Bronchial epithelial cell (primary cell): ENCODE measurements at regions not wholly inside any gene's neighbourhood (a gene's known extent, or its start where the extent isn't known, plus 50 kb on each side); places are given as distances from the start of the nearest gene placed in this dataset.

Experiments
- DNase-seq: peaks from one replicate; pipeline ENCODE4 v3.0.0-alpha.2; 2010; ENCODE audit warnings: low read depth
- FAIRE-seq: peaks from 2 replicates; lab custom pipeline; 2011; peaks lifted over from hg19 to GRCh38; lab: Jason Lieb, UNC
- H3K27me3 ChIP-seq: 2 replicates; pipeline ENCODE4 v1.5.1; 2011; ENCODE audit warnings: low read length; ENCODE audit not compliant: control insufficient read depth, insufficient read depth
- H3K36me3 ChIP-seq: 2 replicates; pipeline ENCODE4 v1.5.1; 2011; ENCODE audit warnings: low read length; ENCODE audit not compliant: control insufficient read depth, insufficient read depth
- H3K4me3 ChIP-seq: 2 replicates; pipeline ENCODE4 v1.5.1; 2011; ENCODE audit warnings: mild to moderate bottlenecking, low read depth, low read length, control low read depth
- CTCF ChIP-seq: IDR thresholded peaks from 2 replicates; pipeline ENCODE4 v1.5.1; 2011; ENCODE audit warnings: mild to moderate bottlenecking, moderate library complexity, low read length, control low read depth, inconsistent platforms; ENCODE audit not compliant: insufficient read depth, severe bottlenecking

GRCh38 chr9:78767490-78767889, 470.6 kb downstream of the PSAT1 start:
- no peaks in the 10 kb centered on the region for H3K27me3 ChIP-seq
- FAIRE-seq (no peak), DNase-seq (no peak)
- no peaks in the 10 kb centered on the region for H3K36me3 ChIP-seq
- no peak overlapping the region for H3K4me3 ChIP-seq
- no peak for TF ChIP-seq CTCF

- no peak for FAIRE-seq
Measured at GRCh38 chr9:78769690-78770089, 472.8 kb downstream of the PSAT1 start.

GRCh38 chr9:78775211-78775610, 478.3 kb downstream of the PSAT1 start:
- FAIRE-seq (no peak), DNase-seq (no peak)
- Histone ChIP-seq H3K36me3 (no peaks in the 10 kb centered on the region), H3K27me3 (no peaks in the 10 kb centered on the region), H3K4me3 (no peak overlapping the region)
- TF ChIP-seq CTCF, result no peak

More at GRCh38 chr9:78769690-78770089, 472.8 kb downstream of the PSAT1 start:
- Histone ChIP-seq H3K27me3 (no peaks in the 10 kb centered on the region), H3K36me3 (no peaks in the 10 kb centered on the region), H3K4me3 (no peak overlapping the region)
- TF ChIP-seq CTCF, result no peak
- DNase-seq, result peak; percentile 33

GRCh38 chr9:78775696-78776295, 478.9 kb downstream of the PSAT1 start:
- H3K27me3 ChIP-seq, result no peaks in the 10 kb centered on the region
- DNase-seq, result no peak
- H3K36me3 ChIP-seq, result no peaks in the 10 kb centered on the region
- no peak overlapping the region for H3K4me3 ChIP-seq
- FAIRE-seq, result no peak
- TF ChIP-seq CTCF, result no peak

GRCh38 chr9:78777747-78778146, 480.8 kb downstream of the PSAT1 start:
- Histone ChIP-seq H3K27me3 (no peaks in the 10 kb centered on the region), H3K4me3 (no peak overlapping the region), H3K36me3 (no peaks in the 10 kb centered on the region)
- no peak for TF ChIP-seq CTCF
- no peak for FAIRE-seq
- no peak for DNase-seq

GRCh38 chr9:78778318-78778717, 481.4 kb downstream of the PSAT1 start:
- Histone ChIP-seq H3K4me3 (no peak overlapping the region), H3K27me3 (no peaks in the 10 kb centered on the region), H3K36me3 (no peaks in the 10 kb centered on the region)
- FAIRE-seq (no peak), DNase-seq (no peak)
- TF ChIP-seq CTCF, result no peak
